CD4-positive, alpha-beta T cell (primary cell): ENCODE measurements at regions not wholly inside any gene's neighbourhood (a gene's known extent, or its start where the extent isn't known, plus 50 kb on each side); places are given as distances from the start of the nearest gene placed in this dataset.

Experiments used
- ATAC-seq: fragments of 200-7000 bp; cut with Tn5 transposase; one replicate; pipeline ENCODE4 v1.10.0; 2022; ENCODE audit warnings: mild to moderate bottlenecking; ENCODE audit not compliant: poor library complexity
- CTCF ChIA-PET: fragments of 350-600 bp; sonication (Branson Sonifier 250); formaldehyde crosslinking; loops from one replicate; lab custom pipeline; 2021; ENCODE audit warnings: antibody characterized with exemption, inconsistent platforms; lab: Charles Lee
- POLR2A ChIA-PET: fragments of 350-600 bp; sonication (Branson Sonifier 250); formaldehyde crosslinking; loops from one replicate; lab custom pipeline; 2021; ENCODE audit warnings: antibody characterized with exemption, inconsistent platforms; lab: Charles Lee
- DNase-seq, 14 experiments: peaks; one replicate each; pipeline ENCODE4 v3.0.0-alpha.2; 2013 to 2020; ENCODE audit warnings: mixed read lengths in 2 of 14
- H3K27ac ChIP-seq, 2 donors: one replicate each; pipeline versions ENCODE4 v1.5.1 to v1.7.0; 2013; ENCODE audit warnings: low read length in 2 of 2, low read depth in 1 of 2, mild to moderate bottlenecking in 1 of 2
- H3K27me3 ChIP-seq, 2 experiments: 1 replicate in 1 of 2; 2 replicates in 1 of 2; pipeline versions ENCODE4 v1.6.1 to v1.7.0; 2013; ENCODE audit warnings: low read length in 2 of 2, control low read depth in 1 of 2, mild to moderate bottlenecking in 1 of 2, moderate library complexity in 1 of 2; ENCODE audit not compliant: insufficient read depth in 2 of 2, control insufficient read depth in 1 of 2
- H3K36me3 ChIP-seq: one replicate; pipeline ENCODE4 v1.6.1; 2013; ENCODE audit warnings: low read length, control low read depth; ENCODE audit not compliant: insufficient read depth
- H3K4me1 ChIP-seq: one replicate; pipeline ENCODE4 v1.6.1; 2013; ENCODE audit warnings: low read length, control low read depth; ENCODE audit not compliant: insufficient read depth
- H3K4me3 ChIP-seq: one replicate; pipeline ENCODE4 v1.5.1; 2013; ENCODE audit warnings: mild to moderate bottlenecking, low read length, moderate library complexity
- H3K9me3 ChIP-seq, 2 experiments: 1 replicate in 1 of 2; 2 replicates in 1 of 2; pipeline versions ENCODE4 v1.6.1 to v1.7.0; 2013; ENCODE audit warnings: low read length in 2 of 2, mild to moderate bottlenecking in 2 of 2, control low read depth in 1 of 2, moderate library complexity in 1 of 2; ENCODE audit not compliant: control insufficient read depth in 1 of 2, insufficient read depth in 1 of 2
- H3K27ac Mint-ChIP-seq: one replicate; pipeline ENCODE4 v1.8.0; 2020; ENCODE audit warnings: mixed read lengths
- H3K27me3 Mint-ChIP-seq: one replicate; pipeline ENCODE4 v1.8.0; 2021; ENCODE audit warnings: mixed read lengths
- H3K36me3 Mint-ChIP-seq: one replicate; pipeline ENCODE4 v1.8.0; 2021; ENCODE audit warnings: low read depth, mixed read lengths
- H3K4me1 Mint-ChIP-seq: one replicate; pipeline ENCODE4 v1.8.0; 2021; ENCODE audit warnings: low read depth, mixed read lengths
- H3K4me3 Mint-ChIP-seq: one replicate; pipeline ENCODE4 v1.8.0; 2020; ENCODE audit warnings: mild to moderate bottlenecking, mixed read lengths
- H3K9me3 Mint-ChIP-seq: one replicate; pipeline ENCODE4 v1.8.0; 2020; ENCODE audit warnings: mixed read lengths
- intact Hi-C, 2 experiments: fragments of 100-400 bp; cut with DNase I in 1 of 2; cut with micrococcal nuclease in 1 of 2; formaldehyde crosslinking; loops; one replicate each; pipeline versions ENCODE4 v1.15.1 to v1.9.0; 2023 to 2025; cut with DNase I, micrococcal nuclease
- TF ChIP-seq, protein P1 (sequence below): fragments of 200-600 bp; IDR thresholded peaks from one replicate; pipeline ENCODE4 v1.8.0; 2022; ENCODE audit warnings: antibody characterized with exemption, mild to moderate bottlenecking

DNA sequence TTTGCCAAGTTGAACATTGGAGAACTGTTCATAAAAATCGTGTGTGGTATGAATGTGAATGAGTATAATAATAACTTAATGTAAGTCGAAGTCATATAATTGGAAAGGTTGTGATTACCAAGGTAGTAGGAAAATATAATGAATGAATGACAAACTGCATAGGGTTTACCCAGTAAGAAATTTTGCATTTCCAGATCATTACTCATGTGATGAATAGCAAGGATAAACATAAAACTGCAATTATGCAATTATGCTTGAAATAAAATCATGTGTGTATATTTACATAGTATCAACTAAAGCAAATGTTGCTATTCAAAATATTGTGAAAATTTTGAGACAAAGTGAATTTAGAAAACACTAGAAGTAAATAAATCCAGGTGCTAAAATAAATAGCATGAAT, 1108.7 kb upstream of the TMEFF2 start:
- Histone ChIP-seq H3K36me3 (no peaks in the 10 kb centered on the region), H3K27ac (no peak overlapping the region), H3K4me3 (no peak overlapping the region), H3K4me1 (no peaks in the 10 kb centered on the region), H3K27me3 (no peaks in the 10 kb centered on the region), H3K9me3 (no peaks in the 10 kb centered on the region)
- DNase-seq (no peak), ATAC-seq (no peak)
- intact Hi-C loops: no loop called here
- H3K36me3 Mint-ChIP-seq: no peaks in the 10 kb centered on the region
- no peaks in the 10 kb centered on the region for H3K27me3 Mint-ChIP-seq
- H3K4me1 Mint-ChIP-seq: no peaks in the 10 kb centered on the region
- POLR2A ChIA-PET: no interaction called here
- TF ChIP-seq, protein P1, sequence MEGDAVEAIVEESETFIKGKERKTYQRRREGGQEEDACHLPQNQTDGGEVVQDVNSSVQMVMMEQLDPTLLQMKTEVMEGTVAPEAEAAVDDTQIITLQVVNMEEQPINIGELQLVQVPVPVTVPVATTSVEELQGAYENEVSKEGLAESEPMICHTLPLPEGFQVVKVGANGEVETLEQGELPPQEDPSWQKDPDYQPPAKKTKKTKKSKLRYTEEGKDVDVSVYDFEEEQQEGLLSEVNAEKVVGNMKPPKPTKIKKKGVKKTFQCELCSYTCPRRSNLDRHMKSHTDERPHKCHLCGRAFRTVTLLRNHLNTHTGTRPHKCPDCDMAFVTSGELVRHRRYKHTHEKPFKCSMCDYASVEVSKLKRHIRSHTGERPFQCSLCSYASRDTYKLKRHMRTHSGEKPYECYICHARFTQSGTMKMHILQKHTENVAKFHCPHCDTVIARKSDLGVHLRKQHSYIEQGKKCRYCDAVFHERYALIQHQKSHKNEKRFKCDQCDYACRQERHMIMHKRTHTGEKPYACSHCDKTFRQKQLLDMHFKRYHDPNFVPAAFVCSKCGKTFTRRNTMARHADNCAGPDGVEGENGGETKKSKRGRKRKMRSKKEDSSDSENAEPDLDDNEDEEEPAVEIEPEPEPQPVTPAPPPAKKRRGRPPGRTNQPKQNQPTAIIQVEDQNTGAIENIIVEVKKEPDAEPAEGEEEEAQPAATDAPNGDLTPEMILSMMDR: no peak
- H3K9me3 Mint-ChIP-seq: no peaks in the 10 kb centered on the region
- H3K27ac Mint-ChIP-seq: no peak overlapping the region
- no peak overlapping the region for H3K4me3 Mint-ChIP-seq
- CTCF ChIA-PET: no interaction called here

DNA sequence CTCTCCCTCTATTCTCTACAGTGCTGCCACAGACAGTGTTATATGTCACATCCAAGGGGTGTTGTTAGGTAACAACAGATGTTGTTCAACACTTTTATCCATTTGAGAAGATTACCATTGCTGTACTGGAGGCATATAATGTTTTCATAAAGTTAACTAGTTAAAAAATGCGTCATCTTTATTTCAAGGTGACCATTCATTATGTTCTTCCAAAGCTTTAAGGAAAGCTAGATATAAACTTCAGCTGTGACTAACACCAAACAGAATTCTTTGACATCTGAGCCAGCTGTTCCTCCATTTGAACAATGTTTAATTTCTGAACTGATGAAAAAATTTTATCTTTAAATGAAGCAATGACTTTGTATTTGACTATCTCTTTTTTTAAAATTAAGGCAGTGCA, 1099.6 kb upstream of the TMEFF2 start:
- H3K4me3 Mint-ChIP-seq: no peak overlapping the region
- no peak overlapping the region for H3K27ac Mint-ChIP-seq
- DNase-seq (no peak), ATAC-seq (no peak)
- no peak overlapping the region for H3K4me3 ChIP-seq
- intact Hi-C loops: no loop called here
- no peaks in the 10 kb centered on the region for H3K27me3 Mint-ChIP-seq
- POLR2A ChIA-PET: no interaction called here
- H3K27ac ChIP-seq: no peak overlapping the region
- TF ChIP-seq, protein P1: no peak
- H3K27me3 ChIP-seq: no peaks in the 10 kb centered on the region
- peaks cover 0 to 8% of the 10 kb centered on the region in 2 experiments for H3K9me3 ChIP-seq
- H3K36me3 Mint-ChIP-seq: no peaks in the 10 kb centered on the region
- CTCF ChIA-PET: no interaction called here
- H3K9me3 Mint-ChIP-seq: no peaks in the 10 kb centered on the region
- H3K36me3 ChIP-seq: no peaks in the 10 kb centered on the region
- H3K4me1 ChIP-seq: no peaks in the 10 kb centered on the region
- H3K4me1 Mint-ChIP-seq: no peaks in the 10 kb centered on the region

- TF ChIP-seq, protein P1: no peak
- ATAC-seq (no peak), DNase-seq (no peak)
- no peak overlapping the region for H3K27ac Mint-ChIP-seq
- no peak overlapping the region for H3K4me3 Mint-ChIP-seq
- H3K9me3 Mint-ChIP-seq: no peaks in the 10 kb centered on the region
- H3K27me3 ChIP-seq: no peaks in the 10 kb centered on the region
- H3K4me1 Mint-ChIP-seq: no peaks in the 10 kb centered on the region
- peaks cover 0 to 10% of the 10 kb centered on the region in 2 experiments for H3K9me3 ChIP-seq
- no peak overlapping the region for H3K27ac ChIP-seq
- intact Hi-C loops: no loop called here
- H3K36me3 Mint-ChIP-seq: no peaks in the 10 kb centered on the region
- H3K27me3 Mint-ChIP-seq: no peaks in the 10 kb centered on the region
- ChIA-PET POLR2A (no interaction called here), CTCF (no interaction called here)
- H3K4me3 ChIP-seq: no peak overlapping the region
- H3K4me1 ChIP-seq: no peaks in the 10 kb centered on the region
- no peaks in the 10 kb centered on the region for H3K36me3 ChIP-seq
Measured at GRCh38 chr2:193279361-193279760, 1084.6 kb upstream of the TMEFF2 start.
